ENCODE measurements at regions not wholly inside any gene's neighbourhood (a gene's known extent, or its start where the extent isn't known, plus 50 kb on each side); places are given as distances from the start of the nearest gene placed in this dataset.

- DNase-seq: no peak
Measured at GRCh38 chr15:94177112-94177511, 54.2 kb upstream of the MCTP2 start.

- no peak for DNase-seq
Measured at GRCh38 chr15:94175420-94175819, 55.9 kb upstream of the MCTP2 start.

GRCh38 chr15:94174399-94174802 is 57.0 kb upstream of the MCTP2 start:
- DNase-seq: no peak

GRCh38 chr15:94168250-94168649 is 63.1 kb upstream of the MCTP2 start:
- DNase-seq: no peak

- no peak for DNase-seq
Measured at GRCh38 chr15:94164971-94165370, 66.4 kb upstream of the MCTP2 start.

- DNase-seq: peak; percentile 47
Measured at GRCh38 chr15:94164202-94164807, 67.1 kb upstream of the MCTP2 start.

- DNase-seq: no peak
Measured at GRCh38 chr15:94162939-94163338, 68.4 kb upstream of the MCTP2 start.

GRCh38 chr15:94154255-94154654 is 77.1 kb upstream of the MCTP2 start:
- no peak for DNase-seq

GRCh38 chr15:94145046-94145445 is 86.3 kb upstream of the MCTP2 start:
- no peak for DNase-seq

- no peak for DNase-seq
Measured at GRCh38 chr15:94141802-94142201, 89.6 kb upstream of the MCTP2 start.

- no peak for DNase-seq
Measured at GRCh38 chr15:94135486-94136147, 95.7 kb upstream of the MCTP2 start.

- DNase-seq: no peak
Measured at GRCh38 chr15:94131875-94132274, 99.5 kb upstream of the MCTP2 start.

GRCh38 chr15:94130504-94130903 is 100.9 kb upstream of the MCTP2 start:
- DNase-seq: no peak

- no peak for DNase-seq
Measured at GRCh38 chr15:94127006-94127405, 104.4 kb upstream of the MCTP2 start.

GRCh38 chr15:94125698-94126097 is 105.7 kb upstream of the MCTP2 start:
- DNase-seq: no peak

- no peak for DNase-seq
Measured at GRCh38 chr15:94125156-94125555, 106.2 kb upstream of the MCTP2 start.

GRCh38 chr15:94122516-94122915 is 108.8 kb upstream of the MCTP2 start:
- DNase-seq: no peak

GRCh38 chr15:94119923-94120775 is 111.2 kb upstream of the MCTP2 start:
- DNase-seq: peak; percentile 5

GRCh38 chr15:94119298-94119811 is 112.0 kb upstream of the MCTP2 start:
- DNase-seq: no peak

- DNase-seq: no peak
Measured at GRCh38 chr15:94110476-94111130, 120.8 kb upstream of the MCTP2 start.

- DNase-seq: no peak
Measured at GRCh38 chr15:94107652-94108051, 123.7 kb upstream of the MCTP2 start.

- no peak for DNase-seq
Measured at GRCh38 chr15:94105760-94106159, 125.6 kb upstream of the MCTP2 start.

GRCh38 chr15:94100863-94101262 is 130.5 kb upstream of the MCTP2 start:
- no peak for DNase-seq
